Small intestine (tissue), 7 donors: ENCODE measurements at regions not wholly inside any gene's neighbourhood (a gene's known extent, or its start where the extent isn't known, plus 50 kb on each side); places are given as distances from the start of the nearest gene placed in this dataset.
"Not testable (repeated sequence)": the region's sequence is repeated elsewhere in the genome, so short reads cannot be mapped to it uniquely, and the experiment has no call there.

Source experiments
- DNase-seq, 2 donors: peaks; one replicate each; pipeline versions ENCODE4 v3.0.0 to v3.0.0-alpha.2; 2013
- FAIRE-seq: peaks from 2 replicates; lab custom pipeline; 2012; peaks lifted over from hg19 to GRCh38; lab: Jason Lieb, UNC
- H3K27ac ChIP-seq, 3 donors: one replicate each; pipeline ENCODE4 v1.5.1; 2013; ENCODE audit warnings: low read length in 2 of 3, mild to moderate bottlenecking in 2 of 3, control low read depth in 1 of 3, inconsistent platforms in 1 of 3, low read depth in 1 of 3, moderate library complexity in 1 of 3
- H3K27me3 ChIP-seq, 3 donors: one replicate each; pipeline ENCODE4 v1.6.1; 2013; ENCODE audit warnings: low read length in 3 of 3, inconsistent platforms in 1 of 3; ENCODE audit not compliant: control insufficient read depth in 3 of 3, insufficient read depth in 3 of 3
- H3K36me3 ChIP-seq, 3 donors: one replicate each; pipeline ENCODE4 v1.6.1; 2013; ENCODE audit warnings: low read length in 3 of 3, inconsistent platforms in 1 of 3, low read depth in 1 of 3, mild to moderate bottlenecking in 1 of 3, moderate library complexity in 1 of 3; ENCODE audit not compliant: control insufficient read depth in 3 of 3, insufficient read depth in 2 of 3
- H3K4me1 ChIP-seq, 3 donors: one replicate each; pipeline ENCODE4 v1.6.1; 2013; ENCODE audit warnings: low read length in 2 of 3, inconsistent platforms in 1 of 3, low read depth in 1 of 3, mild to moderate bottlenecking in 1 of 3, moderate library complexity in 1 of 3; ENCODE audit not compliant: control insufficient read depth in 3 of 3, insufficient read depth in 2 of 3
- H3K4me3 ChIP-seq, 3 donors: one replicate each; pipeline ENCODE4 v1.5.1; 2013; ENCODE audit warnings: low read length in 3 of 3, control low read depth in 1 of 3, inconsistent platforms in 1 of 3, low read depth in 1 of 3, mild to moderate bottlenecking in 1 of 3, moderate library complexity in 1 of 3
- H3K9me3 ChIP-seq, 2 donors: one replicate each; pipeline ENCODE4 v1.6.1; 2013; ENCODE audit warnings: low read depth in 1 of 2, low read length in 1 of 2; ENCODE audit not compliant: control insufficient read depth in 2 of 2, insufficient read depth in 1 of 2
- WGBS, 3 donors: extraction: QIAGEN DNeasy Blood & Tissue Kit; methylation state at CpG; one replicate each; pipeline ENCODE4 v1.1.7; 2013; 5-methylcytosine and 5-hydroxymethylcytosine counted together
- donor health status: healthy with polysubstance abuse.
- donor health status: control.
- donor health status: control.
- donor health status: Bipolar disorder and iron deficiency.
- donor health status: healthy.

DNA sequence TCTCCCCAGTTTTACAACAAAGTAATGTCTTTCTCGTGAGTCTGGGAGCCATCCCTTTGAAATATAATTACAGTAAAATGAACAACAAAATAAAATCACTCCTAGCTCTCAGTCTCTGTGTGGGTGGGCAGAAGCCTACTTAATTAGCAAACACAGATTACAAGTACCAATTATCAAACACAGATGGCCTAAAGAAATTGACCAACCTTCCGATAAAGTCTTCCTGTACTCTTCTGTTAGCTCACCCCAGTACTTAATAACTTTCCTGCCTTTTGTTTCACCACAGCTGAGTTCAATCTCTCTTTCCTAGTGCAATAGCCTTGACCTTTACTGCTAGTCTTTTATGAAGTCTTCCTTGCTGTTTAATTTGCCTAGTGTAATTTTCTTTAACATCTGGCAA lies 719.2 kb upstream of the MBL2 start:
- Histone ChIP-seq H3K9me3 (no peaks in the 10 kb centered on the region), H3K36me3 (no peaks in the 10 kb centered on the region), H3K4me1 (no peaks in the 10 kb centered on the region), H3K27ac (no peak overlapping the region), H3K4me3 (no peak overlapping the region), H3K27me3 (no peaks in the 10 kb centered on the region)
- DNase-seq (no peak), FAIRE-seq (no peak)
- 56 to 73% (median 70%) methylated on average over 2 of the region's 2 CpGs for WGBS, 3 donors

DNA sequence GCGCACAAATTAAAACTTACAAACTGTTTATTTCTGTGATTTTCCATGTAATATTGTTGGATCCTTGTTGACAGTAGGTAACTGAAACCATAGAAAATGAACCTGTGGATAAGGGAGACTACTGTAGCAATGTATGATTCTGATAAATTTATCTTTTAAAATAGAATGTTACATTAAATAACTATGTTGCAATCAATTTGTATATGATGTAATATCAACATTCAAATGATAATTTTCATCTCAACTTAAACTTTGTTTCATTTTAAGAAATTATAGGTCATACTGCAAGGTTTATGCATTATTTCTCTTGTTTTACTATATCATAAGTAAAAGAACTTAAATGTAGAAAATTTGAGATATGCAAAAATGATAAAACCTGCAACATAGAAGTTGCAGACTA lies 718.0 kb upstream of the MBL2 start:
- FAIRE-seq (no peak), DNase-seq (no peak)
- Histone ChIP-seq H3K36me3 (no peaks in the 10 kb centered on the region), H3K27me3 (no peaks in the 10 kb centered on the region), H3K9me3 (peaks cover 0 to 5% of the 10 kb centered on the region in 2 donors), H3K4me1 (no peaks in the 10 kb centered on the region), H3K4me3 (no peak overlapping the region), H3K27ac (no peak overlapping the region)
- WGBS, 3 donors, result 97 to 100% (median 100%) methylated on average over 1 of the region's 1 CpG

DNA sequence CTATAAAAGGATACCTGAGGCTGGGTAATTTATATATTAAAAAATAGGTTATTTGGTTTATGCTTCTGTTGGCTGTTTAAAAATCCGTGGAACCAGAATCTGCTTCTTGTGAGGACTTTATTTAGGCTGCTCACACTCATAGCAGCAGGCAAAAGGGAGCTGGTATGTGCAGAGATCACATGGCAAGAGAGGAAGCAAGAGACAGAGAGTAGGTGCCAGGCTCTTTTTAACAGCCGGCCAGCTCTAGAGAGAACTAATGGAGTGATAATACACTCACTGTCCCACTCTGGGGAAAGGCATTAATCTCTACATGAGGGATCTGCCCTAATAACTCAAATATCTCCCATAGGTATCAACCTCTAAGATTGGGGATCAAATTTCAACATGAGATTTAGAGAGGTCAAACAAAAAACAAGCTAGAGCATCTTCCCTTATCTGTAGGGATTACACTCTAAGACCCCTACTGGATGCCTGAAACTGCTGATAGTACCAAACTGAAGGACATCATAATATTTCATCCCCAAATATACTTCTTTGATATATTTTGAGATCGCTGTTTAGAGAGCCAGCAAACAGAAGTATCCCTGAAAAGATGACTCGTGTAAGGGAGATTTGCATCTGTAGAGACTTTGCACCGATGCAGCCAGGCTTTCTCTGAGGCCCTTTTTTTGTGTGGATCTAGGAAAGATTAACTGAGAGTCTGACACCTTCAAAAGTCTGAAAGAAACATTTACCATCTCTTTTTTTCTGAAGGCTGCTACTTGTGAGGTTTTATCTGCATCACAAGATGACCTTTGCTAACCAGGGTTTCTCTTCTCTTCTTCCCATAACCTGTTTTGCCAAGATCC lies 717.0 kb upstream of the MBL2 start:
- H3K4me3 ChIP-seq, result no peak overlapping the region
- 42 to 48% (median 46%) methylated on average over 5 of the region's 5 CpGs for WGBS, 3 donors
- no peaks in the 10 kb centered on the region for H3K27me3 ChIP-seq
- FAIRE-seq (no peak), DNase-seq (no peak)
- no peaks in the 10 kb centered on the region for H3K4me1 ChIP-seq
- no peaks in the 10 kb centered on the region for H3K36me3 ChIP-seq
- peaks cover 0 to 13% of the 10 kb centered on the region in 2 donors for H3K9me3 ChIP-seq
- no peak overlapping the region for H3K27ac ChIP-seq

DNA sequence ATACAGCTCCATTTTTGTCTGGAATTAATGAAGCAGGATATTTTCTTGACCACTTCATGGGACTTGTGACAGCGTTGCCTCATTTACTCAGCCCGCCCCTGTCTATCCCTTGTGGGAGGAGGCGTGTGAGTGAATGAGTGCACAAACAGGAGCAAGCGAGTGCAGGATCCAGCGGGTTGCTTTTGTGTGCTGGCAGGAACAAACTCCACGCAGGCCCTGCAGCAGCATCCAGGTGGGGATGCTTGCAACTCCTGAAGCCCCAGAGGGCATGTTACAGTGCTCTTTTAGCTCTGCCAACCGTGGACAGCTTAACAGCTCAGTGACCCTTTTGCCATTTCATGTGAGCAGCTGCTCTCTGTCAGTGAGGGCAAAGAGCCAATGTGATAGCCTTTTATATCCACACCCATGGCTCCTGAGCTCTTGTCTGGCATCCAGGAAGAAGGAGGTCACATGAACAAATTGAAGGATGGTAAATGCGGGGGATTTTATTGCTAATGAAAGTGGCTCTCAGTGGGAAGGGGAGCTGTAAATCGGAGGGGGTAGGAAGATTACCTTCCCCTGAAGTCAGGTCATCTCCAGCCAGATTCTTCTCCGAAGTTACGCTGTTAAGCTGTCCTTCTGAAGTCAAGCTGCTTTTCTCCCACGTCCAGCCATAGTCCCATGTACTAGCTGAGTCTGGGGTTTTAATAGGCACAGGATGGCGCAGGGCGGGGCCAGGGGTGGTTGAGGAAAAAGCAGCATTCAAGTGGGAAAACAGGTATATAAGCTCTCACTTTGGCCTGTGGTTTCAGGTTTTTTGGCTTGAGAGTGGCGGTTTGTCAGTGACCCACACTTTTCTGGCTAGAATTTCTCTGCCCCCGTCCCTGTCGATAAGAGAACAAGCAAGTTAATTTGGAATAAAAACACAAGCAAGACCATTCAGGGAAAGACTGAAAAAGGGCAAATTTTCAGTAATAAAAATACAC lies 714.7 kb upstream of the MBL2 start:
- Histone ChIP-seq H3K9me3 (peaks cover 0 to 13% of the 10 kb centered on the region in 2 donors), H3K27ac (no peak overlapping the region), H3K4me1 (no peaks in the 10 kb centered on the region), H3K36me3 (no peaks in the 10 kb centered on the region), H3K4me3 (no peak overlapping the region), H3K27me3 (no peaks in the 10 kb centered on the region)
- WGBS, 3 donors, result 82 to 83% (median 83%) methylated on average over 17 of the region's 17 CpGs
- no peak for DNase-seq
- FAIRE-seq, result no peak

DNA sequence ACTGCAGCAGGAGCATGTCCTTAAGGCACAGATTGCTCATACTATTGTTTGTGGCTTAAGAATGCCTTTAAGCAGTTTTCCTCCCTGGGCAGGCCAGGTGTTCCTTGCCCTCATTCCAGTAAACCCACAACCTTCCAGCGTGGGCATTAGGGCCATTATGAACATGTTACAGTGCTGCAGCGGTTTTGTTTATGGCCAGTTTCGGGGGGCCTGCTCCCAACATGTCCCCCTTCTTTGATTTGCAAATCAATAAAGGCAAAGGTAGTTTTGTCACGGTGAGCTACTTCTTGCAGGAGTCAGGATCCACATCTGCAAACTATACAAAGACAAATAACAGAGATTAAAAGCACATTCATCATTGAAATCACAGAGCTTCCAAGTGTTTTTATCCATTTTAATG lies 712.8 kb upstream of the MBL2 start:
- WGBS, 3 donors, result 82 to 89% (median 87%) methylated on average over 4 of the region's 4 CpGs
- not testable (repeated sequence) for H3K27ac ChIP-seq, H3K27me3 ChIP-seq, FAIRE-seq, H3K36me3 ChIP-seq, DNase-seq, H3K4me3 ChIP-seq, H3K4me1 ChIP-seq
- H3K9me3 ChIP-seq, result peaks cover 0 to 13% of the 10 kb centered on the region in 2 donors

DNA sequence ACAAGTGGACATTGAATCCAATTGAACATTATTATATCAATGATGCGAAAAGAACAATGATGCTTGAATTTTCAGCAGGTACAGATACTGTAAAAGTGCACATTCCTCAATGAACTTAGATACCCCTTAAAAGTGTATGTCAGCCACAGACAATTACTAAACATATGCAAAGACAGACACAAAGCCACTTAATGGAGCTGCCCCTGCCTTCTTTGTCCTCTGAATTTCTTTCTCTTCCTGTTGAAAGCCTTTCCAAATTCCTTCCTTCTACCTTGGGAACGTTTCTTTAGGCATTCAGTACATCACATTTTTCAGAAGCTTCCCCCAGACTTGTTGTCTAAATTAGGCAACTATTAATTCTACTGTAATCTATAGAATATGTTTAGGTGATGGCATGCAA lies 706.8 kb upstream of the MBL2 start:
- FAIRE-seq, result no peak

DNA sequence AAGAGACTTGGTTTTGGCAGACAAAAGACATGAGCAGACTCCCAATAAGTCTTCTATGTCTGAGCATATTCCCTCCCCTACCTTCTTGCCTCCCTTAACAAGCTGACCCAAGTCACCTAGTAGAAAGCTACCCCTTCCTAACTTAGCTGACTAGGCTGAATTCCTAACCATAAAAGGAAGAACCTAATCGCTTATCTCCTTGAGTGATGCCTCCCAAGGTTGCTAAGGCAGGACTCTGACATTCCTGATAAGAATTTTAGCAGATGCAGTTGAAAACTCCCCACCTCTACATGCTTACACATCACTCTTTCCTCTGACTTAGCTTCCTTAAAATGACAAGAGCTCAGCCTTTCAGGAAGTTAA lies 704.7 kb upstream of the MBL2 start:
- Histone ChIP-seq H3K4me3 (no peak overlapping the region), H3K9me3 (no peaks in the 10 kb centered on the region), H3K27ac (no peak overlapping the region), H3K36me3 (no peaks in the 10 kb centered on the region), H3K27me3 (no peaks in the 10 kb centered on the region), H3K4me1 (no peaks in the 10 kb centered on the region)
- FAIRE-seq (no peak), DNase-seq (no peak)
- WGBS, 3 donors, result 50 to 60% (median 56%) methylated on average over 1 of the region's 1 CpG

More for the DNA sequence above, 706.8 kb upstream of the MBL2 start:
- H3K36me3 ChIP-seq, result no peaks in the 10 kb centered on the region
- 53 to 65% (median 57%) methylated on average over 2 of the region's 2 CpGs for WGBS, 3 donors
- H3K27me3 ChIP-seq, result no peaks in the 10 kb centered on the region
- no peaks in the 10 kb centered on the region for H3K9me3 ChIP-seq
- H3K4me1 ChIP-seq, result no peaks in the 10 kb centered on the region
- DNase-seq, result no peak
- no peak overlapping the region for H3K27ac ChIP-seq
- H3K4me3 ChIP-seq, result no peak overlapping the region

DNA sequence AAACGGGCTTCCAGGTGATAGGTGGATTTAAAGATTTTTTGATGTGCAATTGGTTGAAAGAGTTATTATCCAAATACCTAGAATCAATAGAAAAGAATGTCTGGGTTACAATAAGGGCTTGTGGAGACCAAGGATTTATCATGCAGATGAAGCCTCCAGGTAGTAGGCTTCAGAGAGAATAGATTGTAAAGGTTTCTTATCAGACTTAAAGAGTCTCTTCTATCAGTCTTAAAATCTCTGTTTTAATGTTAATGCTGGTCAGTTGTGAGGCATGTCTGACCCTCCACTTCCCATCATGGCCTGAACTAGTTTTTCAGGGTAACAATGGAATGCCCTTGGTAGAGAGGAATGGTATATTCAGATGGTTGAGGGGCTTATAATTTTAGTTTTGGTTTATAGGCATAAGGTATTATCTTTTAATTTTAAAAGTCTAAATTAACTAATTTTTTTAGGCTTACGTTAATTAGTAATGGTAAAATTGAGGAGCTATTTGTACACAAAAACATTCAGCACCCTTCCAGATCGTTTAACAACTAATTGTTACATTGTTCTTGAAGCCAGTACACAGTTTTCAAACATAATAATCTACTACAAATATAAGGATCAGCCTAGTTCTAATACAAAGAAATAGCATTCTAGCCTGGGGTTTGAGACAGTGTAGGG lies 704.2 kb upstream of the MBL2 start:
- H3K9me3 ChIP-seq, result no peaks in the 10 kb centered on the region
- FAIRE-seq (no peak), DNase-seq (no peak)
- H3K4me3 ChIP-seq, result no peak overlapping the region
- 57 to 69% (median 68%) methylated on average over 3 of the region's 3 CpGs for WGBS, 3 donors
- no peaks in the 10 kb centered on the region for H3K36me3 ChIP-seq
- no peaks in the 10 kb centered on the region for H3K4me1 ChIP-seq
- H3K27ac ChIP-seq, result no peak overlapping the region
- H3K27me3 ChIP-seq, result no peaks in the 10 kb centered on the region
